GM19193 (cell line): ENCODE measurements at regions not wholly inside any gene's neighbourhood (a gene's known extent, or its start where the extent isn't known, plus 50 kb on each side); places are given as distances from the start of the nearest gene placed in this dataset.

Source experiments
- POLR2A ChIP-seq: IDR thresholded peaks from 4 replicates; pipeline ENCODE4 v1.6.1; 2011; ENCODE audit not compliant: insufficient read depth, insufficient read length; ENCODE audit errors: extremely low read depth

DNA sequence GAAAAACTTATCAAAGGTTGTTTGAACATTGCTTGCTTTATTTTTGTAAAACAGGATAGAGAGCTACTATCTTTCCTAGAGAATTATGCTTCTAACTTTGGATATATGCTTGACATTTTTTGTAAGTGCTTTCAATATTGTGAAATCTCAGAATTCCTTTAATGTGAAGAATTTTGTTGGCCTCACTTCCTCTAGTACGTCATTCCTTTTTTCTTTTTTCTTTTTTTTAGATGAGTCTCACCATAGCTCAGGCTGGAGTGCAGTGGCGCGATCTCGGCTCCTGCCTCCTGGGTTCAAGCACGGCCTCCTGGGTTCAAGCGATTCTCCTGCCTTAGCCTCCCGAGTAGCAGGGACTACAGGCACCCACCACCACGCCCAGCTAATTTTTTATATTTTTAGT, 668.1 kb downstream of the RFPL4B start:
- no peak for TF ChIP-seq POLR2A

DNA sequence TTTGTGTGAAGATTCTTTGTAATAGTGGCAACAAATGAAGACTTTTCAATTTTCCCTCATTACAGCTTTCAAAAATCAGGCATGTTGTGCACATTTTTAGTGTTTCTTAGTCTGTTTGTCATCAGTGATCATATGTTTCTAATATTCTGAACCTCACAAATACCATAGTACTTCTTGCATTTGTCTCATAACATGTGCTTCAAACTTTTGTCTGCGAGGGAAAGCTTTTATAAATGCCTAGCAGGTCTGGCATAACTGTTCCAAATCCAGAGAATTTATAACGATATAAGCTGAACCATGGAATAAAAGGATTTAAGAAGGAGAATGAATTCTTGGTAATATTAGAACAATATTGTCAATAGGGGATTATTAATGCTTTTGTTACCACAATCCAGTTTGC, 670.2 kb downstream of the RFPL4B start:
- no peak for TF ChIP-seq POLR2A

DNA sequence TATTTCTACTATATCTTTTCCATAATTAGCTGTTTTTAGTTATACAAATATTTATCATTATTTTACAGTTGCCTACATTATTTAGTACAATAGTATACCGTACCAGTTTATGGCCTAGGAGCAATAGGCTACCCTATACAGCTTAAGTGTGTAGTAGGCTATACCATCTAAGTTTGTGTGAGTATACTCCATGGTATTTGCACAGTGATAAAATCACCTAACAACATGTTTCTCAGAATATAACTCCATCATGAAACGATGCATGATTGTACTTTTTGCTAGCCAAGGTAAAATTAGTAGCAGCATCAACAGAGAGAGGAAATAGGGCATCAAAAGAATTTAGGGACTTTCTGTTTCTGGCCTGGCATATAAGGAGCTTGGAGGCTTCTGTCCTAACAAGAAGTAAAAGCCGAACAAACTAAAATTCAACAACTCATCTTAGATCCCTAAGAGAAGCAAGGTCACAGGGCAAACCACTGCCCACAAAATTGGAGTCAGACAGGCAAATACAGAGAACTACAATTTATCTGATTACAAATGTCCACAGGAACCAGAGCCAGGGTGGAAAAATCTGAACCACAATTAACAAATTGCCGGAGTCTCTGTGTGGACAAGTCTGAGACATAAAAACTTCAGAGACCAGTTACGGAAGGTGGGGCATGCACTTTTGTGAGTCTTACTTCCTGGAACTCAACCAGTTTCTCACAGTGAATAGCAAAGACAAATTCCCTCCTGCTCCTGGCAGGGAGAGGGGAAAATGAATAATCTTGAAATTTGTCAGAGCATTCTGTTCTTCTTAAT, 671.4 kb downstream of the RFPL4B start:
- no peak for TF ChIP-seq POLR2A

DNA sequence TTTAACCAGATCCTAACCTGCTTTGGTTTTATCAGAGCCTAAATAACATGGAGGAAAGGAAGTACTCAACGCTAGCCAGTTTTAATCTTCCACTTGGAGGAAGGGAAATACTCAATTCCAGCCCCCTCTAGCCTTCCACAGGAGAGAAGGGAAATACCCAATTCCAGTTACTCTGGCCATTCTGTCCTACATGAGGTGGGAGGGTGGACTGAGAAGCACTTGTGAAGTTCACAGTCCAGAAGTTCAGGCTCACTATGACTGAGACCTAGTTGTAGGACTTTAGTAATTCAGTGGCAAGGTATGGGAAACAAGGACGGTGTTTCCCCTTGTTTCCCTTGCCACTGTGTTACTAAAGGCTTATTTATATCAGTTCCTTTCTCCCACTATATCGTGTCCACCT, 672.0 kb downstream of the RFPL4B start:
- TF ChIP-seq POLR2A, result no peak

DNA sequence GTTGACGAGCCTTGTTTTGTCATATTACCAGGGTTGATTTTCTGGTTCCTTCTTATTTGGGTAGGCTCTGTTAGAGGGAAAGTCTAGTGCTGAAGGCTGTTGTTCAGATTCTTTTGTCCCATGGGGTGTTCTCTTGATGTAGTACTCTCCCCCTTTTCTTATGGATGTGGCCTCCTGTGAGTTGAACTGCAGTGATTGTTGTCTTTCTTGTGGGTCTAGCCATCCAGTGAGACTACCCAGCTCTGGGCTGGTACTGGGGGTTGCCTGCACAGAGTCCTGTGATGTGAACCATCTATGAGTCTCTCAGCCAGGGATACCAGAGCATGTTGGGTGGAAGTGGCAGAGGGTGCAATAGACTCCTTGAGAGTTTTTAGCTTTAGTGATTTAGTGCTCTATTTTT, 680.6 kb downstream of the RFPL4B start:
- no peak for TF ChIP-seq POLR2A

DNA sequence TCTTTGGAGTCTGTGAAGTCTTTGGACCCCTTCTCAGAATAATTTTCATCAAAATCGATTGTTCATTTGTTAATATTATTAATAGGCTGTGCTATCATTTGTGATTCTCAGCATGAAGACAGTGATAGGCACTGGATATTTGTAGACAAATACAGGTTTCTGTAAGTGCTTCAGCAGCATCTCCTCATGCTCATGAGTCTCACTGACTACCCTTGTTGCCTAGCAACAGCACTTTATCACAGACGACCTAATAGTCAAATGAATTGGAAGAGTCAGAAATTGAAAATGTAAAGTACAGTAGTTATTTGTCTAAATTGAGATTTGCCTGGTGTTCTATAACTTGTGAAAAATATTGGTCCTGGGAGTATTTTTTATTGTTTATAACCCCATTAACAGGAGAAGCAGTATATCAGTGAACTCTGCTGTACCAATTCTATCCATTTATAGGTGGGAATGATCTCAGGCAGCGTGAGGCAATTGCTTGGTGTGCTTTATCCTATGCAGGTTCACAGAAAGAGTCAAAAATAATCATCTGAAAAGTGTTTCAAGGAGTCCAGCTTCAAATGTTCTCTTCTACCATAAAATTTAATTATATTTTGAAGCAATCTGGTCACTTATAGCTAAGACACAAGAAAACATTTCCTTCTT, 684.6 kb downstream of the RFPL4B start:
- no peak for TF ChIP-seq POLR2A

DNA sequence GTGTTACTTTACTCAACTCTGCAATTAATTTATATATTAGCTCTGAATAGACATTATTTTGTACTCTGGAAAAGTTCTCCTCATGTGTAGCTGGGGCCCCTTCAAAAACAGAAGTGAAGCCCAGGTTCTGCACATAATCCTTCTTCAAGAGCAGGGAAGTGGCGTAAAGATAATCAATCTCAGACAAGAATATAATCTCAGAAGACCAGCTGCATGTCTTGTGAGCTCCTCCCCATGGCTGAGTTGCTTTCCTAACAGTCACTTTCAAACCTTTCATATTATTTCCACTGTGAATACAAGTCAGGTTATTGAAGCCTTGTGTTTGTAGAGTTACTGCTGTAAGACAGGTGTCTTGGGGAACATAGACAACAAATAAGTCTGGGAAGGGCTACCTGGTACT, 691.9 kb downstream of the RFPL4B start:
- TF ChIP-seq POLR2A, result no peak

DNA sequence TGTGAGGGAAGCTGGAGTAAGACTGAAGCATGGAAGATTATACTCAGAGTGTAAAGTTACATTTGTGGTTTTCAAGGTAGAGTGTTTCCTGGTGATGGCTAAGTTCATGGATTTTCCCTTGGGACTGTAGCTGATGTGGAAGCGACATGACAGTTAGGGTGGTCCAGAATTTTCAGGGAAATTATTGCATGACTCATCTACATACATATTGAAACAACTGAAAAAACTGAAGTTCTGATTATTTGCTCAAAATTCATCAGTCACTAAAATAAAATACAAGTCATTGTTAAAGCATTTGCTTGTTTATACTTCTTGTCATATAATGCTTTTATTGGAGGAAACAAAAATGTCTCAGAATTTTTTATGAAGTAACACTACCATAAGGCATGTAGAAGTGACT, 700.0 kb downstream of the RFPL4B start:
- TF ChIP-seq POLR2A, result no peak

DNA sequence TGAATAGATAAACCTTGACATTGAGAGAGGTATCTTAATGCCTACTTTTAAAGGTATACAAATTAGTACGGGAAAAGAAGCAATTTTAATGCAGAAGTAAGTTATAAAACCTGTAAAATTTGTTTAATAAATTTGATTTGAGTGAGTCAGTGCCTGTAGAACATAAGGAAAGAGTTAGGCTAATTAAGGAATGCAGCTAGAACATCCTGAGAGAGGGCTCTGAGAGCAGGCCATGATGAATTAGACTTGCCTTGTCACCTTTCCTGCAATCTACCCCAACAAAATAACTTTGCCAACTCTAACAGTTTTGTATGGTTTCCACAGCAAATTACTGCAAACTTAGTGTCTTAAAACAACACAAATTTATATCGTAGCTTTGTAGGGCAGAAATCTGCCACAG, 700.8 kb downstream of the RFPL4B start:
- no peak for TF ChIP-seq POLR2A

DNA sequence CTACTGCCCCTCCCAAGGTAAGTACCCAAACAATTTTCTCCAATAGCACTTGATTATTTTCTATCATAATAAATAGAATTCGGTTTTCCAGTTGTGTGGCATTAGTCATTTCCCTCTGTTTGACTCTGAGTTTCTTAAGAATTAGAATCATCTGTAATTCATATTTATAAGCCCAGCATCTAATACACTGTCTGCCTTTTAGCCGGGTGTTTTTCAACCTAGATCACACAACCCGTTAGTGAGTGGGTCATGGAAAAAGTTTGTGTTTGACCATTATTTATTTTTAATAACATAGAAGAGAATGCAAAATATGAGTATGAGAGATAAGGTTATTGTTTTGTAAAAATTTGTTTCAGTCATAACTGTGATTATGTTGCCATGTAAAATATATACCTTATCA, 701.6 kb downstream of the RFPL4B start:
- TF ChIP-seq POLR2A, result no peak

DNA sequence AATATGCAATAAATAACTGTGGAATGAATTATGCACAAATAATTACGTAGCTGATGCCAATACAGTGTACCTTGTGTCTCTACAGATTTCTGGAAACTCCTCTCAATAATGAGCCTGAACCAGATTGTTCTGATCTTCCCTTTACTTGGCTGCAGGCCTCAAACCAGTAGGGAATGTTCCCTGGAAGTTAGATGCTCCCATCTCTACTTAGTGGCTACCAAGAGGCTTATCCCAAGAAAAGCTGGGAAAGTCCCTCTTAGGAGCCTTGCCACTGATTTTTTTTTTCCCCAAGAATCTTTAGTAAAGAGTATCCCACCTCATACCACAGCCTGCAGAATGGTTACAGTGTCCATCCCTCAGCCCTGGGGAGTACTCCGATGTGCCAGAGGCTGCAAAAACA, 702.1 kb downstream of the RFPL4B start:
- no peak for TF ChIP-seq POLR2A

DNA sequence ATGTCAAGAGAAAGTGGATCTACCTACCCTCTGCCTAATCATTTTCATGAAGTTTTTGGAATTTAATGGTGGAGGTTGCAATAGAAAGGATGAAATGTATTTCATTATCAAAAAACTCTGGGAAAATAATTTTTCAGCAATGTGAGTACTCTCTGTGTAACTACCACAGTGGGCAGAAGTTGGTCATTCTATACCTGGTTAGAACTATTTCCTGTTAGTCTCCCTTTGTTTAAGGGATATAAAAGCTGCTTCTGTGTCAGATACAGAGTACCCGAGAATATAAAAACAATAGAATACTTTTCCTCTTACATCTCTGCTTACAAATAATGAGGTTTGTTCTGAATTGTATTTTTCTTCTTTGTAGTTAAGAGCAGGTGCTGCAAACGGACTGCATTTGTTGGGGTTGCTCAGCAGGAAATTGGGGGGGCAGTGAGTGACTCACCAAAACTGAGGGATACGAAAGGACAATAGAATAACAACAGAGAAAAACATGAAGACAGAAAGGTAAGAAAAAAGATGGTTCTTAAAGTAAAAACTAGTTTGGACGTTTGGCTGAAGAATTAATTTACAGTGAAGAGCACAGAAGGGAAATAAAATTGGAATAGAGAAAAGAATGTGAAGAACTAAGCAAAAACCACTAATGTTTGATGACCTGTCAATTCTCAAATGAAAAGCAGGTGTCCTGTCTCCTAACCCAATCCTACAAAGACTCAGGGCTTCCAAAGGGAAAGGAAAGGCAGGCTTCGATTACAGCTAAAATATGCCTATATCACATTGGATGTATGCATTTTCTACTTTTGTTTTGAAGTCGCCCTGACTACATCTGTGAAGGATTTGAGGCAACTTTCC, 703.1 kb downstream of the RFPL4B start:
- TF ChIP-seq POLR2A, result no peak

DNA sequence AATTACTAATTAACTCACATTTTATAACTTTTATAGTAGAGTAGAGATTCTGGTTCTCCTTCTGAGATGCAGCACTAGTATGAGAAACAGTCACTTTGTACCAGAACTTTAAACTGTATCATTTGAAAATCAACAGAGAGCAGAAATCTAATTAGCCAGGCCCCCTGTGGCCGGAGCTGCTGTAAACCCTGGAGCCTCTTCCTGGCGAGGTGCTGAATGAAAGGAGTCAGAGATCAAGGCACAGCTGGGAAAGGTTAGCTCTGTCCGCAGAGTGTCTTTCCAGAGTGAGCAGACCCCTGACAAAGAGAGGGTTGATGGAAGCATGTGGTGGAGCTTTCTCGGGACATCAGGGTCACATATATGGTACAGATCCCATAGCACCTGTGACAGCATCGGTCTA, 703.8 kb downstream of the RFPL4B start:
- no peak for TF ChIP-seq POLR2A

DNA sequence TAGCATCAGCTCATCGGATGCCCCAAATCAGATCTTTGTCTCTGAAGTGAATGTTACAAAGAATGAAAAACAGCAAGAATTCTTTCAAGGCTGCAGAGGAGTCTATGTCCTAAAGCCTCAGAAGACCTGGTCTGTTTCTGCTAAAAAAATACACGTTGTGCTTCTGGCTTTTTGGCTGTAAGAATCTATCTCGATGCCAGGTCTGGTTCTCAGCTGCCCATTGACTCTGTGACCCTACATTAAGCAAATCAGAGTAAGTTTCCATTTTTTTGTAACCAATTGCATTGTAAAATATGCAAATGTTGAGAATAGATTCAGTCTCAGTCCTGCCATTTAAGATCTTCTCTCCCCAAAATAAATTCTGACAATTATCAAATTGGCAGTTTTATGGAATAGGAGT, 705.4 kb downstream of the RFPL4B start:
- no peak for TF ChIP-seq POLR2A

DNA sequence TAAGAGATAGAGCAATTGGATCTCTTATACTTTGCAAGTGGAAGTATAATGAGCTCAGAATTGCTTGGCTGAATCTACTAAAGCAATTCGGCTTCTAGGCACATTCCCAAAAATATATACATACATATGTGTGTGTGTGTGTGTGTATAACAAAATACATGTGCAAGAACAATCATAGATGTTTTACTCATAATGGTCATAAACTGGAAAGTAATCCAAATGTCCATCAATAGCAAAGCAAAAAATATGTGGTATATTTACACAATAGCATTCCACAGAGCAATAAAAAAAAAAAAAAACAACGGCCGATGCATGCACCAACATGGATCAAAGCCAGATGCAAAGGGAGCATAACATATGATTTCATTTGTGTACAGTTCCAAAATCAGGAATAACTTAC, 707.9 kb downstream of the RFPL4B start:
- TF ChIP-seq POLR2A, result no peak

DNA sequence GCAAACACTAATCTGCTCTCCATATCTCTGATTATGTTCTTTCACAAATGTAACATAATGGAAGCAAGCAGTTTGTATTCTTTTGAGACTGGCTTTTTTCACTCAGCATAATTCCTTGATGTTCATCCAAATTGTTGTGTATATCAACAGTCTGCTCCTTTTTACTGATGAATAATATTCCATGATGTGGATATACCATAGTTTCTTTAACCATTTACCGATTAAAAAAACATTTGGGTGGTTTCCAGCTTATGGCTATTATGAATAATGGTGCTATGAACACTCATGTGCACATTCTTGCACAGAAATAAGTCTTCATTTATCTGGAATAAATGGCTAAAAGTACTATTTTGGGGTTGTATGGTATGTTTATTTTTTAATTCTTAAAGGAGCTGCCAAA, 708.9 kb downstream of the RFPL4B start:
- no peak for TF ChIP-seq POLR2A

DNA sequence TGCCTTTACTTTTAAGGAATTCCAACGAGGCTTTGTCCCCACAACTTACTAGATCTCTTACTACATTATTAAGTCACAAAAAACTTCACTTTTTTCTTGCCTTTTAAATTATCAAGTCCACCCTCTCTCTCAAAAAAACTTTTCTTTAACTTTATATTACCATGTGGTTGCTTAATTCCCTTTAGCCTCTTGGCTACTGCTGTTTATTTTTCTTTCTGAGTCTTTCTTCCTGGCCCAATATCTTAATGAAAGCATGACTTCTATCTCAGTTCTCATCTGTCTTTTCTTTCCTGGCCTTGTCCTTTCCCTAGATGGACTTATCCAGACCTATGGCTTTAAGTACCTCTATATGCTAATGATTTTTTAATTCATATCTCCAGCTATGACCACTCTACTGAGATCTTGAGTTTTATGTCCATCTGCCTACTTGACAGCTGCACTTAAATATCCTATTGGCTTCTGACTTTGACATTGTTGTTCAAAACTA, 710.5 kb downstream of the RFPL4B start:
- TF ChIP-seq POLR2A, result no peak

DNA sequence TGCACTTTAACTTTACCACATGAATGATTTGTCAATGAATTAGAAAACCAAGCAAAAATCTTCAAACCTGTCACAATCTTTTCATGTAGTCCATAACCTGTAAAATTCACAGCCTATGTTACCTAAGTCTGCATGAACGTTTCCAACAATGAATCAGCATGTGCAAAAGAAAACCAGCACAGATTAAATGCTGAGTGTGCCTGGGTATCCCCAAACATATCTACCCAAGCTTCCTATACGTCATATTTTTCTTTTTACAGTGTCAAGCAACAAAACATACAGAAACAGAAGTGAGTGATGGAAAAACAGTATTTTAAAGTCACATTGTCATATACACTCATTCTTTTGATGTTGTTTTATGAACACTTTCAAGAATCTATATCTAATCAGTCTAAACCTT, 713.5 kb downstream of the RFPL4B start:
- TF ChIP-seq POLR2A, result no peak
